HL-60 (cell line): ENCODE measurements at regions not wholly inside any gene's neighbourhood (a gene's known extent, or its start where the extent isn't known, plus 50 kb on each side); places are given as distances from the start of the nearest gene placed in this dataset.

Experiments used
- DNase-seq, 2 experiments: peaks; one replicate each; pipeline ENCODE4 v3.0.0-alpha.2; 2010 to 2020; ENCODE audit warnings: low read depth in 1 of 2, low spot score in 1 of 2
- H3K27ac ChIP-seq: fragments of 250-450 bp; sonication (Bioruptor Pico); replicated peaks from 2 replicates; pipeline ENCODE4 v1.5.1; 2020; ENCODE audit warnings: mild to moderate bottlenecking, moderate library complexity
- H3K27me3 ChIP-seq: fragments of 250-450 bp; sonication (Bioruptor Pico); 2 replicates; pipeline ENCODE4 v1.5.1; 2021; ENCODE audit warnings: mild to moderate bottlenecking, moderate library complexity; ENCODE audit not compliant: insufficient read depth, poor library complexity, severe bottlenecking
- H3K4me3 ChIP-seq: replicated peaks from 2 replicates; pipeline ENCODE4 v1.5.1; 2011; ENCODE audit warnings: mild to moderate bottlenecking, control low read depth, low read length; ENCODE audit not compliant: insufficient read depth
- GABPA ChIP-seq: IDR thresholded peaks from 2 replicates; pipeline ENCODE4 v1.6.1; 2012; ENCODE audit warnings: low read depth
- POLR2AphosphoS5 ChIP-seq: IDR thresholded peaks from 2 replicates; pipeline ENCODE4 v1.6.1; 2012; ENCODE audit warnings: low read depth
- SPI1 ChIP-seq: IDR thresholded peaks from 2 replicates; pipeline ENCODE4 v1.6.1; 2012; ENCODE audit warnings: low read depth, mild to moderate bottlenecking, borderline replicate concordance
- TF ChIP-seq, protein P1 (sequence below): IDR thresholded peaks from 2 replicates; pipeline ENCODE4 v1.6.1; 2012; ENCODE audit warnings: low read depth; ENCODE audit not compliant: insufficient replicate concordance
- TF ChIP-seq, protein P2 (sequence below): IDR thresholded peaks from one replicate; pipeline ENCODE4 v1.5.1; 2011; ENCODE audit warnings: low read length, control low read depth, inconsistent platforms; ENCODE audit not compliant: insufficient read depth

GRCh38 chr3:70488816-70489215 is 176.4 kb upstream of the MDFIC2 start:
- TF ChIP-seq GABPA = no peak
- TF ChIP-seq POLR2AphosphoS5 = no peak
- TF ChIP-seq, protein P1, sequence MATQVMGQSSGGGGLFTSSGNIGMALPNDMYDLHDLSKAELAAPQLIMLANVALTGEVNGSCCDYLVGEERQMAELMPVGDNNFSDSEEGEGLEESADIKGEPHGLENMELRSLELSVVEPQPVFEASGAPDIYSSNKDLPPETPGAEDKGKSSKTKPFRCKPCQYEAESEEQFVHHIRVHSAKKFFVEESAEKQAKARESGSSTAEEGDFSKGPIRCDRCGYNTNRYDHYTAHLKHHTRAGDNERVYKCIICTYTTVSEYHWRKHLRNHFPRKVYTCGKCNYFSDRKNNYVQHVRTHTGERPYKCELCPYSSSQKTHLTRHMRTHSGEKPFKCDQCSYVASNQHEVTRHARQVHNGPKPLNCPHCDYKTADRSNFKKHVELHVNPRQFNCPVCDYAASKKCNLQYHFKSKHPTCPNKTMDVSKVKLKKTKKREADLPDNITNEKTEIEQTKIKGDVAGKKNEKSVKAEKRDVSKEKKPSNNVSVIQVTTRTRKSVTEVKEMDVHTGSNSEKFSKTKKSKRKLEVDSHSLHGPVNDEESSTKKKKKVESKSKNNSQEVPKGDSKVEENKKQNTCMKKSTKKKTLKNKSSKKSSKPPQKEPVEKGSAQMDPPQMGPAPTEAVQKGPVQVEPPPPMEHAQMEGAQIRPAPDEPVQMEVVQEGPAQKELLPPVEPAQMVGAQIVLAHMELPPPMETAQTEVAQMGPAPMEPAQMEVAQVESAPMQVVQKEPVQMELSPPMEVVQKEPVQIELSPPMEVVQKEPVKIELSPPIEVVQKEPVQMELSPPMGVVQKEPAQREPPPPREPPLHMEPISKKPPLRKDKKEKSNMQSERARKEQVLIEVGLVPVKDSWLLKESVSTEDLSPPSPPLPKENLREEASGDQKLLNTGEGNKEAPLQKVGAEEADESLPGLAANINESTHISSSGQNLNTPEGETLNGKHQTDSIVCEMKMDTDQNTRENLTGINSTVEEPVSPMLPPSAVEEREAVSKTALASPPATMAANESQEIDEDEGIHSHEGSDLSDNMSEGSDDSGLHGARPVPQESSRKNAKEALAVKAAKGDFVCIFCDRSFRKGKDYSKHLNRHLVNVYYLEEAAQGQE = no peak
- TF ChIP-seq, protein P2, sequence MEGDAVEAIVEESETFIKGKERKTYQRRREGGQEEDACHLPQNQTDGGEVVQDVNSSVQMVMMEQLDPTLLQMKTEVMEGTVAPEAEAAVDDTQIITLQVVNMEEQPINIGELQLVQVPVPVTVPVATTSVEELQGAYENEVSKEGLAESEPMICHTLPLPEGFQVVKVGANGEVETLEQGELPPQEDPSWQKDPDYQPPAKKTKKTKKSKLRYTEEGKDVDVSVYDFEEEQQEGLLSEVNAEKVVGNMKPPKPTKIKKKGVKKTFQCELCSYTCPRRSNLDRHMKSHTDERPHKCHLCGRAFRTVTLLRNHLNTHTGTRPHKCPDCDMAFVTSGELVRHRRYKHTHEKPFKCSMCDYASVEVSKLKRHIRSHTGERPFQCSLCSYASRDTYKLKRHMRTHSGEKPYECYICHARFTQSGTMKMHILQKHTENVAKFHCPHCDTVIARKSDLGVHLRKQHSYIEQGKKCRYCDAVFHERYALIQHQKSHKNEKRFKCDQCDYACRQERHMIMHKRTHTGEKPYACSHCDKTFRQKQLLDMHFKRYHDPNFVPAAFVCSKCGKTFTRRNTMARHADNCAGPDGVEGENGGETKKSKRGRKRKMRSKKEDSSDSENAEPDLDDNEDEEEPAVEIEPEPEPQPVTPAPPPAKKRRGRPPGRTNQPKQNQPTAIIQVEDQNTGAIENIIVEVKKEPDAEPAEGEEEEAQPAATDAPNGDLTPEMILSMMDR = no peak
- no peak for TF ChIP-seq SPI1
- H3K4me3 ChIP-seq = no peak overlapping the region
- no peak overlapping the region for H3K27ac ChIP-seq
- no peaks in the 10 kb centered on the region for H3K27me3 ChIP-seq
- DNase-seq = no peak

DNA sequence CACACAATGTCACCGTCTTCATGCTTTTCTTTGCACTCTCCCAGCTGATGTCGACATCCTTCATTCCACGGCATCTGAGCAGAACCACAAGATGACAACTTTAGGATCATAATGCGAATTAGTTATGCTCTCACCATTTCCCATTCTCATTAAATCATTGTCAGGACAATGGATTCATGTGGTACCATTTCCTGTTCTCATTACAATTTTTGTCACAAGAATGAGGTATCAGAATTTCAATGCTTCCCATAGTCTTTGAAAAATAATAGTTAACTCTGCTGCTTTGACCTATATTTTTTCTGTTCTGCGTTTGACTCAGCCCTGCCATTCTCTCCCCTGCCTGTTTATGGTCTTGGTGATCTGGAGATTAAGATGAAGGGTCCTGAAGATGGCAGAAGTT is 175.7 kb upstream of the MDFIC2 start:
- no peak overlapping the region for H3K27ac ChIP-seq
- no peak overlapping the region for H3K4me3 ChIP-seq
- no peaks in the 10 kb centered on the region for H3K27me3 ChIP-seq
- no peak for DNase-seq
- TF ChIP-seq, protein P2 = no peak
- TF ChIP-seq SPI1 = no peak
- TF ChIP-seq GABPA = no peak
- TF ChIP-seq POLR2AphosphoS5 = no peak
- TF ChIP-seq, protein P1 = no peak

- Histone ChIP-seq H3K4me3 (no peak overlapping the region), H3K27ac (no peak overlapping the region), H3K27me3 (no peaks in the 10 kb centered on the region)
- TF ChIP-seq POLR2AphosphoS5 (no peak), SPI1 (no peak), GABPA (no peak)
- TF ChIP-seq, protein P2 = no peak
- TF ChIP-seq, protein P1 = no peak
- no peak for DNase-seq
Measured at GRCh38 chr3:70486414-70487017, 174.1 kb upstream of the MDFIC2 start.
